ENCODE measurements at regions not wholly inside any gene's neighbourhood (a gene's known extent, or its start where the extent isn't known, plus 50 kb on each side); places are given as distances from the start of the nearest gene placed in this dataset.

GRCh38 chr1:218804014-218804785 is 369.5 kb upstream of the LYPLAL1 start:
- DNase-seq (ENCODE audit: extremely low spot score, unreplicated experiment): no peak
- H3K9me3 Mint-ChIP-seq: no peaks in the 10 kb centered on the region
- no peaks in the 10 kb centered on the region for H3K27me3 Mint-ChIP-seq
- H3K4me3 Mint-ChIP-seq: no peak overlapping the region
- no peak for TF ChIP-seq CTCF (conservative IDR thresholded peaks at IDR 0.05)
- no peaks in the 10 kb centered on the region for H3K4me1 Mint-ChIP-seq (ENCODE audit: unreplicated experiment)
- no peak overlapping the region for H3K27ac Mint-ChIP-seq
- no peaks in the 10 kb centered on the region for H3K36me3 Mint-ChIP-seq

GRCh38 chr1:218809061-218809460 is 364.6 kb upstream of the LYPLAL1 start:
- TF ChIP-seq CTCF (conservative IDR thresholded peaks at IDR 0.05): no peak
- Mint-ChIP-seq H3K9me3 (no peaks in the 10 kb centered on the region), H3K27ac (no peak overlapping the region), H3K4me1 (ENCODE audit: unreplicated experiment) (no peaks in the 10 kb centered on the region), H3K36me3 (no peaks in the 10 kb centered on the region), H3K4me3 (no peak overlapping the region), H3K27me3 (no peaks in the 10 kb centered on the region)
- no peak for DNase-seq (ENCODE audit: extremely low spot score, unreplicated experiment)

GRCh38 chr1:218809625-218810024 is 364.1 kb upstream of the LYPLAL1 start:
- no peaks in the 10 kb centered on the region for H3K4me1 Mint-ChIP-seq (ENCODE audit: unreplicated experiment)
- TF ChIP-seq CTCF (conservative IDR thresholded peaks at IDR 0.05): no peak
- H3K27ac Mint-ChIP-seq: no peak overlapping the region
- H3K27me3 Mint-ChIP-seq: no peaks in the 10 kb centered on the region
- no peak for DNase-seq (ENCODE audit: extremely low spot score, unreplicated experiment)
- H3K36me3 Mint-ChIP-seq: no peaks in the 10 kb centered on the region
- H3K9me3 Mint-ChIP-seq: no peaks in the 10 kb centered on the region
- no peak overlapping the region for H3K4me3 Mint-ChIP-seq

- no peak for TF ChIP-seq CTCF (conservative IDR thresholded peaks at IDR 0.05)
- H3K36me3 Mint-ChIP-seq: no peaks in the 10 kb centered on the region
- no peak overlapping the region for H3K27ac Mint-ChIP-seq
- H3K9me3 Mint-ChIP-seq: no peaks in the 10 kb centered on the region
- no peak for DNase-seq (ENCODE audit: extremely low spot score, unreplicated experiment)
- no peaks in the 10 kb centered on the region for H3K27me3 Mint-ChIP-seq
- H3K4me1 Mint-ChIP-seq (ENCODE audit: unreplicated experiment): no peaks in the 10 kb centered on the region
- no peak overlapping the region for H3K4me3 Mint-ChIP-seq
These were observed 363.4 kb upstream of the LYPLAL1 start for GRCh38 chr1:218810306-218810705.

GRCh38 chr1:218811497-218811896 is 362.2 kb upstream of the LYPLAL1 start:
- H3K36me3 Mint-ChIP-seq: no peaks in the 10 kb centered on the region
- no peak for TF ChIP-seq CTCF (conservative IDR thresholded peaks at IDR 0.05)
- H3K27ac Mint-ChIP-seq: no peak overlapping the region
- H3K9me3 Mint-ChIP-seq: no peaks in the 10 kb centered on the region
- no peaks in the 10 kb centered on the region for H3K27me3 Mint-ChIP-seq
- DNase-seq (ENCODE audit: extremely low spot score, unreplicated experiment): no peak
- H3K4me3 Mint-ChIP-seq: no peak overlapping the region
- no peaks in the 10 kb centered on the region for H3K4me1 Mint-ChIP-seq (ENCODE audit: unreplicated experiment)
